GM20000 (cell line): ENCODE measurements at regions not wholly inside any gene's neighbourhood (a gene's known extent, or its start where the extent isn't known, plus 50 kb on each side); places are given as distances from the start of the nearest gene placed in this dataset.

Experiments used
- DNase-seq: peaks from one replicate; pipeline ENCODE4 v3.0.0; 2012; ENCODE audit warnings: low spot score
- TF ChIP-seq, protein P1 (sequence below): IDR thresholded peaks from 2 replicates; pipeline ENCODE4 v1.5.1; 2012; ENCODE audit warnings: mild to moderate bottlenecking, control low read depth; ENCODE audit errors: extremely low read depth, missing control alignments

DNA sequence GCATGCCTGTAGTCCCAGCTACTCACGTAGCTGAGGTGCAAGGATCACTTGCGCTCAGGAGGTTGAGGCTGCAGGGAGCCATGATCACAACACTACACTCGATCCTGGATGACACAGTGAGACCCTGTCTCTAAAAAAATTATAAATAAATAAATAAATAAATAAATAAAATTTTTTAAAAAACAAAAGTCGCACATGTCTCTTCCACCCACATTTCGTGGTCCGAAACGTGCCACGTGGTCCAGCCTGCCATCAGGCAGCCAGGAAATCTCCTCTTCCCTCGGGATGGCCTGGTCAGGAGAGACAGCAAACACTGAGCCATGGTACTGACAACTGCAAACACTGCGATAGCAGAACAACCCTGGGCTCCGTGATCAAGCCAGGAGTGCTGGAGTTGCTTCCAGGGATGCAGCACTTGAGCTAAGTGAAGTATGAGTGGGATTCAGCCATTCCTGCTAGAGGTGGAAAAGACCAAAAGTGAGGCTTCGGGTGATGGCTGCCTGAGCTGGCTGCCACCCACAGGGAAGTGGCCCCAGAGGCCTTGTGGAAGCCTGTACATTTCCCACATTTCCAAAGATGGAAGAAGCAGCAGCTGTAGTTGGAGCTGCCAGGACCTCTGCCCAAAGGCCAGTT, 193.1 kb downstream of the SMAD2 start:
- TF ChIP-seq, protein P1, sequence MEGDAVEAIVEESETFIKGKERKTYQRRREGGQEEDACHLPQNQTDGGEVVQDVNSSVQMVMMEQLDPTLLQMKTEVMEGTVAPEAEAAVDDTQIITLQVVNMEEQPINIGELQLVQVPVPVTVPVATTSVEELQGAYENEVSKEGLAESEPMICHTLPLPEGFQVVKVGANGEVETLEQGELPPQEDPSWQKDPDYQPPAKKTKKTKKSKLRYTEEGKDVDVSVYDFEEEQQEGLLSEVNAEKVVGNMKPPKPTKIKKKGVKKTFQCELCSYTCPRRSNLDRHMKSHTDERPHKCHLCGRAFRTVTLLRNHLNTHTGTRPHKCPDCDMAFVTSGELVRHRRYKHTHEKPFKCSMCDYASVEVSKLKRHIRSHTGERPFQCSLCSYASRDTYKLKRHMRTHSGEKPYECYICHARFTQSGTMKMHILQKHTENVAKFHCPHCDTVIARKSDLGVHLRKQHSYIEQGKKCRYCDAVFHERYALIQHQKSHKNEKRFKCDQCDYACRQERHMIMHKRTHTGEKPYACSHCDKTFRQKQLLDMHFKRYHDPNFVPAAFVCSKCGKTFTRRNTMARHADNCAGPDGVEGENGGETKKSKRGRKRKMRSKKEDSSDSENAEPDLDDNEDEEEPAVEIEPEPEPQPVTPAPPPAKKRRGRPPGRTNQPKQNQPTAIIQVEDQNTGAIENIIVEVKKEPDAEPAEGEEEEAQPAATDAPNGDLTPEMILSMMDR, result no peak
- no peak for DNase-seq

DNA sequence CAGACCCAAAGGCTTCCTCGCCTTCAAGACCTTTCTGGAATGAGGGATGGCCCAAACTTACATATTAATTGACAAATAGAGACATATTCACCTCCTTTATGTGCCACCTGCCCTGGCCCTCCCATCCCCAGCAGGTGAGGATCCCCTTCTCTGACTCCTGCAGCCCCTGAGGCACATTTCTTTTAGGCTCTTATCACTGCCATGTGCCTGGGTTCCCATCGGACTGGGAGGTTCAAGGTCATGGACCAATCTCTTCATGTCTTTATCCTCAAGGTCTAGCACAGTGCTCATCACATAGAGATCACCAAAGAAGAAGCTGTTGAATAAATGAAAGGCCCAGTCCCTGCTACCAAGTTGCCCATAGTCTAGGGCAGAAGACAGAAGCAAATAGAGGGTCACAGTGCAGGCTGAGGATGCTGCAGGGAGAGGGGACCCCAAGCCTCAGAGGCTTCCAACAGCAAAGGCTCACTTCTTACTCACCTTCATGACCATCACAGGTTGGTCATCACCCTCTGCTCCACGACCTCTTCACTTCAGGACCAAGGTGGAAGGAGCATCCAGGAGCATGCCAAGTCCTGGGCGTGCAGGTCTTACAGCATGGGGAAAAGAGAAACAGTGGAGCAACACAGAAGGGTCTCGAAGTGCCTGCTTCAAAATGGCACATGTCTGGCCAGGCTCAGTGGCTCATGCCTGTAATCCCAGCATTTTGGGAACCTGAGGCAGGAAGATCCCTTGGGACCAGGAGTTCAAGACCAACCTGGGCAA, 193.9 kb downstream of the SMAD2 start:
- DNase-seq, result no peak
- TF ChIP-seq, protein P1, result no peak

DNA sequence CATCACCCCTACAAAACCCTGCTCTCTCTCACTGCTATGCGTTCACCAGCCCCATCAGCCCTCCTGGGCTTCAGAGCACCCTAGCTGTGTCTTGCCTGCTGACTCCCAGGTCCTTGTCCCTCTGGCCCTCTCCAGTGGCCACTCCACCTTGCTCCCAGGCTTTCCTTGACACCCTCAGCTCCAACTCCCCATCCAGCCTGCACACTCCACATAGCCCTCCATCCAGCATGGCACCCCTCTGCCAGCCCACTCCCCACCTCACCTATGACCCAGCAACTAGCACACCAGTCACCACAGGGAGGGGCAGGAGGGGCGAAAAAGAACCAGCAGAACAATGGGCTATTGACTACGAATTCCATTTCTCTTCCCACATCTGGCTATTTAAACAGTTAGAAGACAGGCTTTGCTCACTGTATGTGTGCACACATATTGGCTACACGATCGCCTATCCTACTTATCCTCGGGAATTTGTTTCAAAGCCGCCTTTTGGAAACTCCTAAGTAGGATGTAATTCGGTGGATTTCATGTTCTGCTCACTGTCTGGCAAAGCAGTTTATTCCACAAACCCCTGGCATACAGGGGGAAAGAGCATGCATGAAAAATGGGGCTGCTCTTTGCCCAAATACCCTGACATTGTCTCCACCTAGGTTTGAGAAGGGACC, 195.3 kb downstream of the SMAD2 start:
- DNase-seq, result no peak
- TF ChIP-seq, protein P1, result no peak

DNA sequence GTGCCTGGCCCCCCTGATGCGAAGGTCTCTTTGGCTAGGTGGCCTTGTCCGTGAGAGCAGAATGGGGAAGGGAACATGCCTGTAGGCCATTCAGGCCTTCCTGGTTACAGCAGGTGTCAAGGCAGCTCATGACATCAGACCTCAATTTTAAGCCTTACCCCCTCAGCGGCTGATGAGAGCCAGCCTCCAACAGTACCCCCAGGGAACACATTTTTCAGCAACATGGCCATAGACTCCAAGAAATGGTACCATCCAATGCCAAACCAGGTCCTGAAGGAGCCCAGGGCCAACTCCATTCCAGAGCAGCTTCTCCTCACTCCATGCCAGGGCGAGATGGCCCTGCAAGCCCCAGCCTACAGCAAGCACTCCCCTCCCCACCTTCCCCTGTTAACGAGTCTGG, 199.2 kb downstream of the SMAD2 start:
- TF ChIP-seq, protein P1, result no peak
- no peak for DNase-seq

DNA sequence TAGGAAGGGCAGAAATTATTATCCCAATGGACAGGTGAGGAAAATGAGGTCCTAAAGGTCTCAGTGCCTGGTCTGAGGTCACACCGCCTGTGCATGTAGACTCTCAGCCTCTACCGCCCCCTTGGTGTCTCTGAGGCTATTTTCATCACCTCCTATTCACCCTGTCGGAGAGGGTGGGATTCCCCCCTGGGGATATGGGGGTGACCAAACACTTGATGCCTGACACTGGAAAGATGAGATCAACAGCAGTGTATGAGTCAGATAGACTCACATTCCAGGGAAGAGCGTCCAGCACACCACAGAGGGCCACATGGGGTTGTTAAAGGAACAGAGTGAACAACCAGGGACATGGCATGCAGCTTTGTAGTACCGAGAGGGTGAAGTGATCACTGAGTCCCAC, 199.7 kb downstream of the SMAD2 start:
- no peak for DNase-seq
- TF ChIP-seq, protein P1, result no peak

DNA sequence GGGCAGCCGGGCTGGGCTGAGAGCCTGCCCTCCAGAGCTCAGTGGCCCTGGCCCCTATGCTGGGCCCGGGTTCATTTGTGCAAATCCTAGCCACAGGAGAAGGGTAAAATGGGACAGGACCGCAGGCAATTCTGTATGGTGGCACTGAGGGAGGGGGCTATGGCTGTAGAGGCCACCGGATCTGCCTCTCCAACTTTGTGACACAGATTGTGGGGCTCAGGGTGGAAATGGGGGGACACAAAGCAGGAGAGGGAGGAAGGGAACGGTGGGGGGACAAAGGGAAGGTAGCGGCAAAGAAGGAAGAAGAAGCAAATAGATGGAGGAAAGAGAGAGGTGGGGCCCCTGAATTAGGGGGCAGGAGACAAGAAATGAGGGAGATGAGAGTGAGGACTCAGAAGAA, 201.1 kb downstream of the SMAD2 start:
- no peak for DNase-seq
- TF ChIP-seq, protein P1, result no peak

DNA sequence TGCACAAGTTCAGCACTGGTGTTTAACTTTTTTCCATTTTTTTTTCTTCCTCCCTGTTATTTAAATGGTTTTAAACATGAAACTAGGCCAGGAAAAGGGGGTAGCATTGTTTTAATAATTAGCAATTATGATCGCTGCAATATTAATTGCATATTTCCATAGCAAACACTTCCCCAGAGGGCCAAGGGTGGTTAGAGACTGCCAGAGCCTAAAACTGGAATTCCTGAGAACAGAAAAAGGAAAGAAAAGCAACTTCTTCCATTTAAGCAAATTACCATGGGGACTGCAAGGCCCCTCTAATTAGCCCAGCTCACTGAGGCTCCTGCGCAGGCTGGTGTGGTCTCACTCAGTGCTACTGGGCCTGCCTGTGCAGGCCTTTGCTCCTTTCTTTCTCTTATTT, 201.5 kb downstream of the SMAD2 start:
- DNase-seq, result no peak
- TF ChIP-seq, protein P1, result no peak
